Osteoblast (primary cell): ENCODE measurements at regions not wholly inside any gene's neighbourhood (a gene's known extent, or its start where the extent isn't known, plus 50 kb on each side); places are given as distances from the start of the nearest gene placed in this dataset.

ENCODE experiments used
- DNase-seq: peaks from one replicate; pipeline ENCODE4 v3.0.0; 2011; ENCODE audit warnings: low spot score, mixed read lengths; ENCODE audit not compliant: insufficient read length; ENCODE audit errors: missing footprints
- H2AFZ ChIP-seq: 2 replicates; pipeline ENCODE4 v1.6.0; 2011; ENCODE audit warnings: mild to moderate bottlenecking, low read length
- H3K27ac ChIP-seq: 2 replicates; pipeline ENCODE4 v1.5.1; 2011; ENCODE audit warnings: mild to moderate bottlenecking, low read depth, low read length, moderate library complexity
- H3K27me3 ChIP-seq: 2 replicates; pipeline ENCODE4 v1.6.0; 2012; ENCODE audit warnings: mild to moderate bottlenecking, control low read depth, inconsistent platforms, low read length, moderate library complexity; ENCODE audit not compliant: insufficient read depth
- H3K36me3 ChIP-seq: 2 replicates; pipeline ENCODE4 v1.5.1; 2011; ENCODE audit warnings: mild to moderate bottlenecking, low read length, control low read depth, moderate library complexity; ENCODE audit not compliant: insufficient read depth
- H3K4me1 ChIP-seq: 2 replicates; pipeline ENCODE4 v1.5.1; 2011; ENCODE audit warnings: mild to moderate bottlenecking, low read length, control low read depth, moderate library complexity; ENCODE audit not compliant: insufficient read depth
- H3K4me2 ChIP-seq: 2 replicates; pipeline ENCODE4 v1.6.0; 2011; ENCODE audit warnings: mild to moderate bottlenecking, low read length; ENCODE audit not compliant: insufficient read depth
- H3K4me3 ChIP-seq: fragments of 200-600 bp; sonication (generic); 3 replicates; pipeline ENCODE4 v1.5.1; 2012; ENCODE audit warnings: mild to moderate bottlenecking, low read length, inconsistent platforms; ENCODE audit not compliant: insufficient read depth
- H3K79me2 ChIP-seq: 2 replicates; pipeline ENCODE4 v1.6.0; 2012; ENCODE audit warnings: mild to moderate bottlenecking, low read length, control low read depth, inconsistent platforms; ENCODE audit not compliant: insufficient read depth
- H3K9me3 ChIP-seq: 2 replicates; pipeline ENCODE4 v1.5.1; 2011; ENCODE audit warnings: low read depth, low read length, control low read depth
- H4K20me1 ChIP-seq: 2 replicates; pipeline ENCODE4 v1.6.0; 2012; ENCODE audit warnings: mild to moderate bottlenecking, low read length, control low read depth; ENCODE audit not compliant: insufficient read depth
- CTCF ChIP-seq: IDR thresholded peaks from 2 replicates; pipeline ENCODE4 v1.5.1; 2011; ENCODE audit warnings: mild to moderate bottlenecking, low read depth, low read length, moderate library complexity; ENCODE audit errors: extremely low read depth

GRCh38 chr20:24111858-24112257, 123.3 kb upstream of the GGTLC1 start:
- Histone ChIP-seq H3K9me3 (no peaks in the 10 kb centered on the region), H3K27me3 (no peaks in the 10 kb centered on the region), H3K79me2 (no peaks in the 10 kb centered on the region), H3K4me2 (no peak overlapping the region), H3K4me1 (no peaks in the 10 kb centered on the region), H2AFZ (no peak overlapping the region), H3K4me3 (no peak overlapping the region), H3K27ac (no peak overlapping the region), H4K20me1 (no peaks in the 10 kb centered on the region), H3K36me3 (no peaks in the 10 kb centered on the region)
- TF ChIP-seq CTCF, result no peak
- DNase-seq, result no peak

- Histone ChIP-seq H3K4me3 (no peak overlapping the region), H4K20me1 (no peaks in the 10 kb centered on the region), H3K36me3 (no peaks in the 10 kb centered on the region), H3K9me3 (no peaks in the 10 kb centered on the region), H3K27ac (no peak overlapping the region), H3K4me1 (peaks cover 8% of the 10 kb centered on the region), H3K27me3 (no peaks in the 10 kb centered on the region), H3K79me2 (no peaks in the 10 kb centered on the region), H2AFZ (no peak overlapping the region), H3K4me2 (no peak overlapping the region)
- no peak for DNase-seq
- TF ChIP-seq CTCF, result no peak
These were observed 121.0 kb upstream of the GGTLC1 start for GRCh38 chr20:24109537-24109936.

- no peaks in the 10 kb centered on the region for H3K27me3 ChIP-seq
- H3K9me3 ChIP-seq, result no peaks in the 10 kb centered on the region
These were observed 120.4 kb upstream of the GGTLC1 start for GRCh38 chr20:24109008-24109407.

GRCh38 chr20:24108581-24108980, 120.0 kb upstream of the GGTLC1 start:
- Histone ChIP-seq H3K27ac (no peak overlapping the region), H2AFZ (no peak overlapping the region), H3K4me3 (no peak overlapping the region), H3K27me3 (no peaks in the 10 kb centered on the region), H3K79me2 (no peaks in the 10 kb centered on the region), H3K9me3 (no peaks in the 10 kb centered on the region), H3K36me3 (no peaks in the 10 kb centered on the region), H4K20me1 (no peaks in the 10 kb centered on the region), H3K4me2 (no peak overlapping the region), H3K4me1 (peaks cover 13% of the 10 kb centered on the region)
- no peak for TF ChIP-seq CTCF
- DNase-seq, result no peak

More at GRCh38 chr20:24109008-24109407, 120.4 kb upstream of the GGTLC1 start:
- peaks cover 9% of the 10 kb centered on the region for H3K4me1 ChIP-seq
- H3K27ac ChIP-seq, result no peak overlapping the region
- no peak overlapping the region for H3K4me3 ChIP-seq
- no peak overlapping the region for H3K4me2 ChIP-seq
- TF ChIP-seq CTCF, result no peak
- H3K79me2 ChIP-seq, result no peaks in the 10 kb centered on the region
- H2AFZ ChIP-seq, result no peak overlapping the region
- no peaks in the 10 kb centered on the region for H4K20me1 ChIP-seq
- H3K36me3 ChIP-seq, result no peaks in the 10 kb centered on the region
- no peak for DNase-seq
